Stimulated activated CD4-positive, alpha-beta T cell treated with anti-CD3 and anti-CD28 coated beads, Interleukin-15, amount 100 ng/mL, for 48 hours (primary cell): ENCODE measurements at regions not wholly inside any gene's neighbourhood (a gene's known extent, or its start where the extent isn't known, plus 50 kb on each side); places are given as distances from the start of the nearest gene placed in this dataset.
"Not testable (repeated sequence)": the region's sequence is repeated elsewhere in the genome, so short reads cannot be mapped to it uniquely, and the experiment has no call there.

ENCODE experiments used
- DNase-seq, 2 donors: peaks; one replicate each; pipeline ENCODE4 v3.0.0-alpha.2; 2020; ENCODE audit warnings: low read depth in 2 of 2

- DNase-seq, result no peak
Measured at GRCh38 chr2:61677306-61677705, 139.2 kb upstream of the XPO1 start.

GRCh38 chr2:61675204-61675603 lies 137.0 kb upstream of the XPO1 start:
- DNase-seq, result no peak

DNA sequence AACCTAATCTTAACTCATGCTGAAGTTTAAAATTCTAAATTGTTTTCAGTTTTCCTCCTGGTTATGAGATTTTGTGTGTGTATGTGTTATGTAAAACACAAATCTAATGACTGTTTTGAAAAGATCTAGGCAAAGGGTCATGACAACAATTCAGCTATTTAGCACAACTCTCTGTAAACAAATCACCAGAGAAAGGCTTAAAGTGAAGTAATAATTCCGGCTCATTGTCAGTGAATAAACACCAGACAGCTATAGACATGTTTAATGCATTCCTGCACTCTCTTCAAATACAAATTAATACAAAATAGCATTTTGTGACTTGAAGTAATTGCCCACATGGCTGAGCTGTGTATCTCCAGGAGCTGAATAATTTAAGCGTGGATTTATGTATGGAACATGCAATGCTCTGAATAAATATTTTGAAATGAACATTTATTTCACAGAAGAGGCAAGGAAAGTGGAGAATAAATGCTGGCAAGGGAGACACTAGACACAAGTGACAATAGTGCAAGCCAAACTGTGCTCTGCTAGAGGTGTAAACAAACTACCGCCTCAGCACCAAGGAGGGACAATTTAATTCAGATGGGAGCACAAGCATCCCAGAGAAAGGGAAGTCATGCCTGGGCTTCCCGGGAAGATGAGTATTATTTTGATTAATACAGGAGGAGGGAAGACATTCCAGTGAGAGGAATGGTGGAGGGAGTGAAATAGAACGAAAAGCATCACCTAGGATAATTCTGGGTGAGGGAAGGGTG lies 133.6 kb upstream of the XPO1 start:
- no peak for DNase-seq

GRCh38 chr2:61670591-61671501 lies 132.7 kb upstream of the XPO1 start:
- DNase-seq, result no peak

GRCh38 chr2:61664190-61664589 lies 126.0 kb upstream of the XPO1 start:
- no peak for DNase-seq

- DNase-seq, result no peak
Measured at GRCh38 chr2:61662990-61663389, 124.8 kb upstream of the XPO1 start.

- no peak for DNase-seq
Measured at GRCh38 chr2:61660511-61661388, 122.6 kb upstream of the XPO1 start.

- no peak for DNase-seq
Measured at GRCh38 chr2:61658841-61659780, 121.0 kb upstream of the XPO1 start.

DNA sequence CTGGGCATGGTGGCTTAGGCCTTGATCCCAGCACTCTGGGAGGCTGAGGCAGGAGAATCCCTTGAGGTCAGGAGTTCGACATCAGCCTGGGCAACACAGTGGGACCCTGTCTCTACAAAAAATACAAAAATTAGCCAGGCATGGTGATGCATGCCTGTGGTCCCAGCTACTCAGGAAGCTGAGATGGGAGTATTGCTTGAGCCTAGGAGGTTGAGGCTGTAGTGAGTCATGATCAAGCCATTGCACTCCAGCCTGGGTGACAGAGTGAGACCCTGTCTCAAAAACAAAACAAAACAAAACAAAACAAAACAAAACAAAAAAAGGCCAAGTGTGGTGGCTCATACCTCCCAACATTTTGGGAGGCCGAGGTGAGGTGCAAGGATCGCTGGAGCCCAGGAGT lies 111.8 kb upstream of the XPO1 start:
- not testable (repeated sequence) for DNase-seq

- DNase-seq, result no peak
Measured at GRCh38 chr2:61649021-61649420, 110.9 kb upstream of the XPO1 start.

DNA sequence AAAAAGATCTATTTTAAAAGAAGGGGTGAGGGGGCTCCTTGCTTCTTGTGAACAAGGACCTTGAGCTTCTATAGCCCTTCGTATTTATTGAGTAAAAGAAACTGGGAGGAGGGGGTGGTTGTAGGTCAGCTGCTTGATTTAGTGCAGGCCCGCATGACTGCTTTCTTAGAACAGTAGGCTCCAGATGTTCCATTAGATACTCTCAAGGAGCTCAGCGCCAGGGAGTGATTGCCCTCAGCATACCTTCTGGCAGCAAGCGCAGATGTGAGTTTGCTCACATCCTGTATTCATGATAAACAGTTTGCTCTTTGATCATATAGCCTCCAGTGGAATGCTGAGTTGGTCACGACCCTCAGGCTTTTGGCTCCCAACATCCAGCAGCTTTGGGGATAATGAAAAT lies 108.9 kb upstream of the XPO1 start:
- no peak for DNase-seq

DNA sequence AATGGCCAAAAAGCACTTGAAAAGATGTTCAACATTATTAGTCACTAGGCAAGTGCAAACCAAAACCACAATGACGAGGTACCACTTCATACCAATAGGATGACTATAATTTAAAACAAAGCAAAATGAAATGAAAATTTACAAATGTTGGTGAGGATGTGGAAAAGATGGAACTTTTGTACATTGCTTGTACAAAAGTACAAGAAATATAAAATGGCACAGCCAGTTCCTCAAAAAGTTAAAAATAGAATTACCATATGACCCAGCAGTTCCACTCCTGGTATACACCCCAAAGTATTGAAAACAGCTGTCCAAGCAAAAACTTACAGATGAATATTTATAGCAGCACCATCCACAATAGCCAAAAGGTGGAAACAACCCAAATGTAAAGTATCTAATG lies 107.8 kb upstream of the XPO1 start:
- DNase-seq, result no peak

DNA sequence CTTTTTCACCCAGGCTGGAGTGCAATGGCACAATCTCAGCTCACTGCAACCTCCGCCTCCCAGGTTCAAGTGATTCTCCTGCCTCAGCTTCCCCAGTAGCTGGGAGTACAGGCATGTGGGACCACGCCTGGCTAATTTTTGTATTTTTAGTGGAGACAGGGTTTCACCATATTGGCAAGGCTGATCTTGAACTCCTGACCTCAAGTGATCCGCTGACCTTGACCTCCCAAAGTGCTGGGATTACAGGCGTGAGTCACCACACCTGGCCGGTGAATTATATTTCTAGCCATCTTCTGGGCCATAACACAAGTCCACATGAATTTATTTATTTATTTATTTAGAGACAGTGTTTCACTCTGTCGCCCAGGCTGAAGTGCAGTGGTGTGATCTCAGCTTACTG lies 105.0 kb upstream of the XPO1 start:
- not testable (repeated sequence) for DNase-seq

- DNase-seq, result no peak
Measured at GRCh38 chr2:61640406-61640805, 102.2 kb upstream of the XPO1 start.

DNA sequence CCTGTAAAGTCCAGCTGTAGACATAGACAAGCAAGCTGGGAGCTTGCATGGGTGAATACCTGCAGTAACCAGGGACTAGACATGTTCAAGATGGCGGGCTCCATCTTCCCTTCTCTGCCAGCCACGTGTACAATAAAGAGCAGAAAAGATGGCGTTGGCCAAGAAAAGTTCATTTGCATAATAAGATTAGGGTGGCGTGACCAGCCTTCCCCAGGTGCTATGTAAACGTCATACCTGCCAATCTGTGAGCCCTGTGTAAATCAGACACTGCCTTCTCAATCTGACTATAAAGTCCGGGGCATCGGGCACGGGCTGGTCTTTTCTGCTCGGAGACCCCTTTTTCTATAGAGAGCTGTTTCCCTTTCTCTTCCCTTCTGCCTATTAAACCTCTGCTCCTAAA lies 101.6 kb upstream of the XPO1 start:
- no peak for DNase-seq

DNA sequence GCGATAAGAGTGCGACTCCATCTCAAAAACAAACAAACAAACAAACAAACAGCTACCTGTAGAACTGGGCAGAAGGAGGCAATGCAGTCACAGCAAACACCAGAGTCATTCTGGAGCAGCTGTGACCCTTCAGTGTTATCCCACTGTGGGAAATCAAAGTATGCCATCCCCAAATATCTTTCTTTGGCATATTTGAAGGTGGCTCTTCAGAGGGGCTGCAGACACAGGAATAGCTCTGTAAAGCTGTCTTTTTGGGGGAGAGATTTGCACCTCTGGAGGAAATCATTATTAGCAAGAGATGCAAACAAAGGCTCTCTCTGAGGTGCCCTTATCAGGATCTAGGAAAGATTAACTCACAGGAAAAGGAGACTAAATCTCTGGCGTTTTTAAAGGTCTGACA lies 98.5 kb upstream of the XPO1 start:
- DNase-seq, result no peak

GRCh38 chr2:61634512-61634911 lies 96.4 kb upstream of the XPO1 start:
- no peak for DNase-seq

GRCh38 chr2:61633250-61633649 lies 95.1 kb upstream of the XPO1 start:
- no peak for DNase-seq

- DNase-seq, result no peak
Measured at GRCh38 chr2:61632276-61633169, 94.4 kb upstream of the XPO1 start.

DNA sequence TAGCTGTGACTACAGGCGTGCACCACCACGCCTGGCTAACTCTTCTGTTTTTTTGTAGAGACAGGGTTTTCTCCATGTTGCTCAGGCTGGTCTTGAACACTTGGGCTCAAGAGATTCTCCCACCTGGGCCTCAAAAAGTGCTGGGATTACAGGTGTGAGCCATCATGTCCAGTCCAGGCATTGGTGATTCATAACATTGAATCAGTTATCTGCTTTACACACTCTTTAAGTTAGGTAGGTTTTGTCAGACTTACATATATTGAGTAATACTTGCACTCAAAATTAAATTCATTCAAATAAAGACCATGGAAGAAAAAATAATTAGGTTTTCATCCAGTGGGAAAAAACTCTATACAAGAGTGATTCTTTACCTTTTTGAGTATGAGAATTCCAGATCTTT lies 93.2 kb upstream of the XPO1 start:
- DNase-seq, result no peak
